Fibroblast of skin of left biceps (primary cell): ENCODE measurements at regions not wholly inside any gene's neighbourhood (a gene's known extent, or its start where the extent isn't known, plus 50 kb on each side); places are given as distances from the start of the nearest gene placed in this dataset.
A peak's percentile ranks its signal among the peaks of the same experiment; 100 is the strongest.

Experiments used
- DNase-seq, 2 experiments: peaks; one replicate each; pipeline ENCODE4 v3.0.0-alpha.2; 2013; ENCODE audit warnings: low read depth in 2 of 2

- DNase-seq: no peak
Observed at GRCh38 chr9:84393266-84393950, 52.9 kb upstream of the SLC28A3 start.

- no peak for DNase-seq
Observed at GRCh38 chr9:84394036-84394435, 53.5 kb upstream of the SLC28A3 start.

DNA sequence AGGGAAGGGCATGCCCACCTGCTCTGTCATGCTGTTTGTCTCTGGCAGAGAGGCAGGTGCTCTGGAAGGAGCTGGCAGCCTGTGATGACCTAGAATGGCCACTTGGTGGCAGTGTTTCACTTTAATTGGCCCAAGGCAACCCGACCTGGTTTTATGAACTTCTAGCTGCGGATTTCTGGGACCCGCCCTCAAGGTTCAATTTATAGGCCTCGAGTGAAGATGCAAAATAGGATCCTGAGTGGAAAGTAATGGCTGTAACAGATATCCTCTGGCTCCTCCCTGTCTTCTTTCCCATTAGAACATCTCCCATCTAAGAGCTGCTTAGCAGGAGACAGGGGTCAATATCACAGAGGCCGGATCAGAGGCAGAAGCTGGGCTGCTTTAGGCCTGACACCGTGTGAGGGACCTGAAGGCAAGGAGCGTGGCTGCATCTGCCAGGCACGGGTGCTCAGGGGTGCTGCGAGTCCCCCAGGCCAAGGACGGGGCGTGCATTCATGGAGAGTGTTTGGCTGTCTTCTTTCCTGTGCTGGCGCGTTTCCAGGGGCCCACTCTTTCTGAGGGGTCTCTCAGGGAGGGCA is 56.7 kb upstream of the SLC28A3 start:
- peak; percentile 29 to 30 for DNase-seq

GRCh38 chr9:84397822-84398221 is 57.3 kb upstream of the SLC28A3 start:
- DNase-seq: peak; percentile 46 to 55

GRCh38 chr9:84402517-84402916 is 62.0 kb upstream of the SLC28A3 start:
- no peak for DNase-seq

- no peak for DNase-seq
Observed at GRCh38 chr9:84403288-84403687, 62.7 kb upstream of the SLC28A3 start.

- no peak for DNase-seq
Observed at GRCh38 chr9:84404095-84404686, 63.6 kb upstream of the SLC28A3 start.

GRCh38 chr9:84405667-84406066 is 65.1 kb upstream of the SLC28A3 start:
- DNase-seq: no peak

DNA sequence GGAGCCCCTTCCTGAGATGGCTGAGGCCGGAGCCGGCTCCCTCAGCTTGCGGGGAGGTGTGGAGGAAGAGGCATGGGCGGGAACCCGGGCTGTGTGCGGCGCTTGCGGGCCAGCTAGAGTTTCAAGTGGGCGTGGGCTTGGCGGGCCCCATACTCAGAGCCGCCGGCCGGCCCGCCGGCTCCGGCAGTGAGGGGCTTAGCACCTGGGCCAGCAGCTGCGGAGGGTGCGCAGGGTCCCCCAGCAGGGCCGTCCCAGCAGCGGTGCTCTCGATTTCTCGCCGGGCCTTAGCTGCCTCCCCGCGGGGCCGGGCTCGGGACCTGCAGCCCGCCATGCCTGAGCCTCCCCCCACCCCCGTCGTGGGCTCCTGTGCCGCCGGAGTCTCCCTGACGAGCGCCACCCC is 67.9 kb upstream of the SLC28A3 start:
- DNase-seq: no peak

DNA sequence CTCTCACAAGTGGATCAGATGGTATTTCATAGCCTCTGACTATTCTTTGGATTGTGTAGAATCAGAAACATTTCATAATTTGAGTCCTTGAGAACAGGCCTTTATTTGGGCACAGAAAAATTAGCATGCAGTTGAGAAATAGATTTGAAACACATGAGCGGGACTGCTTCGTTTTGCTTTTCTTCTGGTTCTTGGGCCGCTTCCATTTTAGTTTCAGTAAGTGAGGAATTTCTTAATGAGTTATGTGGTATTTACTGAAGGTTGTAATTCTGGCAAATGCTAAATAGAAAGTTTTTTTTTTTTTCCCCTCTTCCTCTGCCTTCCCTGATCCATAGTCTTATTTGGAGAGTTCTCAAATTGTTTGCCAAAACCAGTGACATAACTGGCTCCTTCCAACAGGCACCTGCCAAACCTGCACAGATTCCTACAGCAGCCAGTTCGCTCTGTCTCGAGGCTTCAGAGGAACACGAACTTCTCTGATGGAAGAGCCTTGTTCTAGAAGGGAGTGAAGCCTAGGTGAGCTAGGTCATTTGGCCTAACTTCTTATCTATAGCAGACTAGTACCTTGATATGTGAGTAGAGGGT is 71.2 kb upstream of the SLC28A3 start:
- DNase-seq: no peak

- DNase-seq: no peak
Observed at GRCh38 chr9:84412654-84413053, 72.1 kb upstream of the SLC28A3 start.

- DNase-seq: no peak
Observed at GRCh38 chr9:84413301-84413700, 72.7 kb upstream of the SLC28A3 start.

- DNase-seq: no peak
Observed at GRCh38 chr9:84419031-84419602, 78.6 kb upstream of the SLC28A3 start.

- DNase-seq: no peak
Observed at GRCh38 chr9:84424931-84425330, 84.4 kb upstream of the SLC28A3 start.

- DNase-seq: no peak
Observed at GRCh38 chr9:84432746-84433145, 92.2 kb upstream of the SLC28A3 start.

- no peak for DNase-seq
Observed at GRCh38 chr9:84435902-84436301, 95.3 kb upstream of the SLC28A3 start.

- no peak for DNase-seq
Observed at GRCh38 chr9:84436386-84437109, 96.0 kb upstream of the SLC28A3 start.

- DNase-seq: no peak
Observed at GRCh38 chr9:84438391-84438790, 97.8 kb upstream of the SLC28A3 start.

GRCh38 chr9:84439250-84439649 is 98.7 kb upstream of the SLC28A3 start:
- DNase-seq: peak; percentile 3 to 4

- no peak for DNase-seq
Observed at GRCh38 chr9:84442712-84443111, 102.2 kb upstream of the SLC28A3 start.

DNA sequence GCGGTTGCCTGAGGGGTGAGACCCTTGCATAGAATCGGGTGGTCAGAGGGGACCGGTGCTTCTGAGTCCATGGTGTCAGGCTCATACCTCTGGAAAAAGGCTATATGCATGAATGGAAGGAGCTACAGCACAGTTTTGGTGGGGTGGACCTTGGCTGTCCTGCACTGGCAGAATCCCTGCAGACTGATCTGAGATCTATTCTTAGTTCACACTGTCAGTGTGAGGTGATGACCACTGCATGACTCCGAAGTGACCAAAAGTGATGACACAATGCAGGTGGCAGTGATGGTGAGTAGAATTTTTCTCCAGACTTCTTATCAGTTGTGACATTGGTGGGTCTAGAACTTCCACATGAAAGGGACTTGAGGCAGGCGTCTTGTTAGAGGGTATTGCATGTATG is 105.2 kb upstream of the SLC28A3 start:
- no peak for DNase-seq

- no peak for DNase-seq
Observed at GRCh38 chr9:84447305-84447704, 106.7 kb upstream of the SLC28A3 start.
